Endothelial cell (in vitro differentiated cells): ENCODE measurements at regions not wholly inside any gene's neighbourhood (a gene's known extent, or its start where the extent isn't known, plus 50 kb on each side); places are given as distances from the start of the nearest gene placed in this dataset.

ENCODE experiments used
- DNase-seq: peaks from one replicate; pipeline ENCODE4 v3.0.0; 2021; ENCODE audit warnings: low spot score
- H3K27ac Mint-ChIP-seq: one replicate; pipeline ENCODE4 v1.8.0; 2021; ENCODE audit warnings: mixed read lengths, inconsistent platforms; ENCODE audit not compliant: unreplicated experiment
- H3K27me3 Mint-ChIP-seq: one replicate; pipeline ENCODE4 v1.8.0; 2021; ENCODE audit warnings: mild to moderate bottlenecking, moderate library complexity, mixed read lengths, inconsistent platforms; ENCODE audit not compliant: unreplicated experiment
- H3K36me3 Mint-ChIP-seq: one replicate; pipeline ENCODE4 v1.8.0; 2021; ENCODE audit warnings: mild to moderate bottlenecking, low read depth, mixed read lengths, inconsistent platforms; ENCODE audit not compliant: unreplicated experiment
- H3K4me1 Mint-ChIP-seq: one replicate; pipeline ENCODE4 v1.8.0; 2021; ENCODE audit warnings: mild to moderate bottlenecking, mixed read lengths, inconsistent platforms; ENCODE audit not compliant: unreplicated experiment
- H3K4me3 Mint-ChIP-seq: one replicate; pipeline ENCODE4 v1.8.0; 2021; ENCODE audit warnings: mild to moderate bottlenecking, mixed read lengths, inconsistent platforms; ENCODE audit not compliant: unreplicated experiment
- H3K9me3 Mint-ChIP-seq: one replicate; pipeline ENCODE4 v1.8.0; 2021; ENCODE audit warnings: mixed read lengths, inconsistent platforms; ENCODE audit not compliant: unreplicated experiment
- TF ChIP-seq, protein P1 (sequence below): fragments of 200-600 bp; sonication (generic); IDR thresholded peaks from one replicate; pipeline ENCODE4 v1.5.0; 2021; ENCODE audit warnings: antibody characterized with exemption; ENCODE audit not compliant: unreplicated experiment

GRCh38 chr2:150784389-150784788 lies 296.9 kb upstream of the RND3 start:
- H3K4me3 Mint-ChIP-seq = no peak overlapping the region

DNA sequence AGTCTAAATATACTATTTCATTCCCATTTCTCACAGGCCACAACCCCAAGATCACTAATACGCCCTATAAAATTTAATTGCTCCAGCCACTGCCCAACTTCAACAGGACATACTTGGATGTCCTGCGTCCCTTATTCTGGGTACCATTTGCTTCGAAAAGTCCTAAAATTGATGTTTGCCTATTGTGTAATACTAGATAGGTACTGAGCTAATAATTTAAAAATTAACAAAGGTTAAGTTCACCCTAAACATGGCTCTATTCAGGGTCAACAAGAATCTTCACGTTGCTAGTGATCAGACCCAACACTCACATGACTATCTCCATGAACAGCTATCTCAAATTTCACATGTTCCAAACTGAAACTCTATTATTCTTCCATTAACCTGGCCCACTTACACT lies 296.4 kb upstream of the RND3 start:
- Mint-ChIP-seq H3K27ac (no peak overlapping the region), H3K36me3 (no peaks in the 10 kb centered on the region)
- TF ChIP-seq, protein P1, sequence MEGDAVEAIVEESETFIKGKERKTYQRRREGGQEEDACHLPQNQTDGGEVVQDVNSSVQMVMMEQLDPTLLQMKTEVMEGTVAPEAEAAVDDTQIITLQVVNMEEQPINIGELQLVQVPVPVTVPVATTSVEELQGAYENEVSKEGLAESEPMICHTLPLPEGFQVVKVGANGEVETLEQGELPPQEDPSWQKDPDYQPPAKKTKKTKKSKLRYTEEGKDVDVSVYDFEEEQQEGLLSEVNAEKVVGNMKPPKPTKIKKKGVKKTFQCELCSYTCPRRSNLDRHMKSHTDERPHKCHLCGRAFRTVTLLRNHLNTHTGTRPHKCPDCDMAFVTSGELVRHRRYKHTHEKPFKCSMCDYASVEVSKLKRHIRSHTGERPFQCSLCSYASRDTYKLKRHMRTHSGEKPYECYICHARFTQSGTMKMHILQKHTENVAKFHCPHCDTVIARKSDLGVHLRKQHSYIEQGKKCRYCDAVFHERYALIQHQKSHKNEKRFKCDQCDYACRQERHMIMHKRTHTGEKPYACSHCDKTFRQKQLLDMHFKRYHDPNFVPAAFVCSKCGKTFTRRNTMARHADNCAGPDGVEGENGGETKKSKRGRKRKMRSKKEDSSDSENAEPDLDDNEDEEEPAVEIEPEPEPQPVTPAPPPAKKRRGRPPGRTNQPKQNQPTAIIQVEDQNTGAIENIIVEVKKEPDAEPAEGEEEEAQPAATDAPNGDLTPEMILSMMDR = no peak

More at GRCh38 chr2:150784389-150784788, 296.9 kb upstream of the RND3 start:
- Mint-ChIP-seq H3K36me3 (no peaks in the 10 kb centered on the region), H3K4me1 (peaks cover 9% of the 10 kb centered on the region), H3K27me3 (no peaks in the 10 kb centered on the region), H3K27ac (no peak overlapping the region), H3K9me3 (no peaks in the 10 kb centered on the region)
- TF ChIP-seq, protein P1 = no peak
- DNase-seq = no peak

GRCh38 chr2:150783015-150783414 lies 295.5 kb upstream of the RND3 start:
- H3K27ac Mint-ChIP-seq = no peak overlapping the region
- no peaks in the 10 kb centered on the region for H3K36me3 Mint-ChIP-seq
- H3K4me1 Mint-ChIP-seq = peaks cover 22% of the 10 kb centered on the region
- H3K27me3 Mint-ChIP-seq = peaks cover 1% of the 10 kb centered on the region
- TF ChIP-seq, protein P1 = no peak
- no peaks in the 10 kb centered on the region for H3K9me3 Mint-ChIP-seq
- no peak overlapping the region for H3K4me3 Mint-ChIP-seq
- no peak for DNase-seq

More for the DNA sequence above, 296.4 kb upstream of the RND3 start:
- no peak for DNase-seq
- Mint-ChIP-seq H3K4me1 (peaks cover 13% of the 10 kb centered on the region), H3K4me3 (no peak overlapping the region), H3K9me3 (no peaks in the 10 kb centered on the region), H3K27me3 (no peaks in the 10 kb centered on the region)

DNA sequence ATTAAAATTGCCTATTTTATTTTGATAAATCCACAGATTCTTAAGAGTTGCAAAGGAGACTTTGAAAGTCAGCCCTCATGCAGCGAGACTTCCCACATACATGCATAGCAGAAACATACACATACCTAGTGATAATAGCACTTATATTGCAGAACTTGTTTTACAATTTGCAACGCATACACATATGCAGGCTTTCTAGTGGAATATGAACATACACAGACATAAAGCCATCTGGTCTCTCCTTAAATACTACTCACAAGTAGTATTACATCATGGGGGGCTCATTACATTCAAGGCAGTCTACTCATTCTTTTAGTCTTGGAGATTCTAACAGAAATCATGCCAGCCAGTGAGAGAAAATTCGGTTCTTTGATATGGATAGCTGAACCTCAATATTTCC lies 295.1 kb upstream of the RND3 start:
- Mint-ChIP-seq H3K27me3 (peaks cover 1% of the 10 kb centered on the region), H3K9me3 (no peaks in the 10 kb centered on the region), H3K4me1 (peaks cover 22% of the 10 kb centered on the region), H3K4me3 (no peak overlapping the region), H3K36me3 (no peaks in the 10 kb centered on the region), H3K27ac (no peak overlapping the region)
- TF ChIP-seq, protein P1 = no peak
- DNase-seq = no peak

- Mint-ChIP-seq H3K4me1 (peaks cover 22% of the 10 kb centered on the region), H3K4me3 (no peak overlapping the region), H3K9me3 (no peaks in the 10 kb centered on the region), H3K27ac (no peak overlapping the region), H3K27me3 (peaks cover 1% of the 10 kb centered on the region), H3K36me3 (no peaks in the 10 kb centered on the region)
- no peak for DNase-seq
- TF ChIP-seq, protein P1 = no peak
Observed at GRCh38 chr2:150781142-150781541, 293.7 kb upstream of the RND3 start.
